Fibroblast of mammary gland (primary cell): ENCODE measurements at regions not wholly inside any gene's neighbourhood (a gene's known extent, or its start where the extent isn't known, plus 50 kb on each side); places are given as distances from the start of the nearest gene placed in this dataset.
A peak's percentile ranks its signal among the peaks of the same experiment; 100 is the strongest.
"Not testable (repeated sequence)": the region's sequence is repeated elsewhere in the genome, so short reads cannot be mapped to it uniquely, and the experiment has no call there.

Source experiments
- DNase-seq: peaks from one replicate; pipeline ENCODE4 v3.0.0-alpha.2; 2010; ENCODE audit warnings: low read depth
- H3K4me3 ChIP-seq: 2 replicates; pipeline ENCODE4 v1.5.1; 2011; ENCODE audit warnings: low read depth, mild to moderate bottlenecking, low read length, moderate library complexity; ENCODE audit not compliant: control insufficient read depth
- TF ChIP-seq, protein P1 (sequence below): conservative IDR thresholded peaks from 2 replicates; pipeline ENCODE4 v1.5.1; 2011; ENCODE audit warnings: low read depth, low read length, inconsistent platforms; ENCODE audit not compliant: control insufficient read depth, insufficient read depth

DNA sequence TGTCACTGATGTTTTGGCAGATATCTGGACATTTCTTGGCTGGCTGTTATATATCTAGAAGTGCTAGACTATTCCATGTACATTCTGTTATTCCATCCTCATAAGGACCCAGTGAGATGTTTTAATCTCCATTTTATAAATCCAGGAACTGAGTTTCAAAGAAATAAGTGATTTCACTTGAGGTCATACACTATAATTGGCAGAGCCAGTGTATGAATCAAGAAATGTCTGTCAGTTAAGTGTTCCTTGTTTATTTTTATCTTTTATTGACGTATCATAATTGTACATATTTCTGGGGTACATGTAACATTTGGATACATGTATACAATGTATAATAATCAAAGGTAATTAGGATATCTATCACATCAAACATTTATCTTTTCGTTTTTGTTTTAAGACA, 338.3 kb upstream of the KLF4 start:
- H3K4me3 ChIP-seq: no peak overlapping the region
- DNase-seq: no peak
- TF ChIP-seq, protein P1, sequence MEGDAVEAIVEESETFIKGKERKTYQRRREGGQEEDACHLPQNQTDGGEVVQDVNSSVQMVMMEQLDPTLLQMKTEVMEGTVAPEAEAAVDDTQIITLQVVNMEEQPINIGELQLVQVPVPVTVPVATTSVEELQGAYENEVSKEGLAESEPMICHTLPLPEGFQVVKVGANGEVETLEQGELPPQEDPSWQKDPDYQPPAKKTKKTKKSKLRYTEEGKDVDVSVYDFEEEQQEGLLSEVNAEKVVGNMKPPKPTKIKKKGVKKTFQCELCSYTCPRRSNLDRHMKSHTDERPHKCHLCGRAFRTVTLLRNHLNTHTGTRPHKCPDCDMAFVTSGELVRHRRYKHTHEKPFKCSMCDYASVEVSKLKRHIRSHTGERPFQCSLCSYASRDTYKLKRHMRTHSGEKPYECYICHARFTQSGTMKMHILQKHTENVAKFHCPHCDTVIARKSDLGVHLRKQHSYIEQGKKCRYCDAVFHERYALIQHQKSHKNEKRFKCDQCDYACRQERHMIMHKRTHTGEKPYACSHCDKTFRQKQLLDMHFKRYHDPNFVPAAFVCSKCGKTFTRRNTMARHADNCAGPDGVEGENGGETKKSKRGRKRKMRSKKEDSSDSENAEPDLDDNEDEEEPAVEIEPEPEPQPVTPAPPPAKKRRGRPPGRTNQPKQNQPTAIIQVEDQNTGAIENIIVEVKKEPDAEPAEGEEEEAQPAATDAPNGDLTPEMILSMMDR: no peak

DNA sequence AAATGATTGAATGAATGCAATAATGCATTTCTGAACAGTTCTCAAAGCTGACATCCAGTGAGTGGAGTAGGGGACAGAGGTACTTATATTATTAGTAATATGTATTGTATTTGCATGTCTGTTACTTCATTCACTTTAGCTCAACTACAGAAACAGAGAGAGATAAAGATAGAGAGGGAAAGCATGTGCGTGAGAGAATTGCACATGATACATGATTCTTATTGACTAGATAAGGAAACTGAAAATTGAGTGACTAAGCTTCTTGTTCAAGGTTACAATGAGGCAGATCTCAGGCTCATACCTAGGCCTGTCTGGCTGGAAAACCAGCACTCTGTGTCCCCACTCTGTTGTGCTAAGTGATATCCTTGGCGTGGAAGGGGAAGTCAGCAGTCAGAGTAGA, 337.7 kb upstream of the KLF4 start:
- TF ChIP-seq, protein P1: no peak
- no peak overlapping the region for H3K4me3 ChIP-seq

DNA sequence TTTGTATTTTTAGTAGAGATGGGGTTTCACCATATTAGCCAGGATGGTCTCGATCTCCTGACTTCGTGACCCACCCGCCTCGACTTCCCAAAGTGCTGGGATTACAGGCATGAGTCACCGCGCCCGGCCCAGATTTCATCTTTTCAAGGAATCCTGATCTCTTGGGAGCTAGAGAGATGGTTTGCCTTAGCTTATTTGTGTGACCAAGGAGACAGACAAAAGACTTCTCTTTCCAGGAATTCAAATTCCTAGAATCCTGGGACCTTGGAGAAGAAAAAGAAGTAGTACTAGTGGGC, 337.1 kb upstream of the KLF4 start:
- H3K4me3 ChIP-seq, DNase-seq: not testable (repeated sequence)

More for the DNA sequence above, 337.7 kb upstream of the KLF4 start:
- DNase-seq: no peak

DNA sequence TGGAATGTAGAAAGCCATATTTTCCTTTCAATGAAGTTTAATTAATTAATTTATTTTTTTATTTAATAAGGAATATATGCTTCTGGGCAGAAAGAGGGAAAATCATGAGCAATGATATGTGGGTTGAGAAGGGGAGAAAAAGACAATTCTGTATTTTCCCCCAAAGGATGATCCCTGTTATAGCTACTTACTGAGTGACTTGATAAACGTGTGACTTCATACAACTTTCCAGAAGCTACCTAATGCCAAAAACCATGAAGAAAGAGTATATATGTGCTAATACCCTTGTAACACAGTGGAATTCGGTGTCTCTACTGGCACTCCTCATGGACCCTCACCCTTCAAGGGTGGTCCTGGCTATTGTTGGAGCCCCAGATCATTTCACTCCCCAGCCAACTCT, 335.0 kb upstream of the KLF4 start:
- no peak overlapping the region for H3K4me3 ChIP-seq
- TF ChIP-seq, protein P1: no peak
- no peak for DNase-seq

DNA sequence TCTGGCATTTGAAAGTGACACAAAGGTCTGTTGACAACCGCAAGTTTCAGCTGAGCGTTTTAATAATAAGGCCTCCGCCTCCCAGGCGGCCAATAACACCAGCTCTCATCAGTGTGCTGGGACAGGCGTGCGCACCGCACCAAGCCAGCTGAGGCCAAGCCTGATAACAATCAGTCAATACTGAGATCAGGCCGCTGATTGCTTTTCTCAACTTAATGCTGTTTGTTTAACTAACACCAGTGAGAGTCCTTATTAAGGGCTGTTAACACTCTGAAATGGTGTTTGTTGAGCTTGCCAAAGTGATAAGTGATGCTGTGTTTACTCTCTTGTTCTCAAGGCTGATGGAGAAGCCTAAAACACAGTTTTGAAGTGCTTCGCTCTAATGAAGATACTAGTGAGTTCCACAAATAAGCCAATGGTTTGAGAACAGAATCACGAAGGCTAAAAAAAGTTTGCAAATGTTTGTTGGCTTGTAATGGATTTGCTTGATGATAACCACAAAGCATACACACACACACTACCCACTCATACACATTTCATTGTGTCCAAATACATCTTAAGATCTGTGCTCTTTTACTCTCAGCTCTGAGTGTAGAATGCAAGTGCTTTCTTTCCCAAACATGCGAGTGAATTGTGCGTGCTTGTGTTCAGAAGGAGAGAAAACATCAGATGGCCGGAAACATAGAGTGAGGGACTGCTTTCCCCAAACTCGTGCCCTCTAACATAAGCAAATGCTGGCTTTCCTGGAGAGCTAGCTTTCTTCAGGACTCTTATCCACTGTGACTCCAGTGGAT, 330.4 kb upstream of the KLF4 start:
- DNase-seq: no peak
- no peak overlapping the region for H3K4me3 ChIP-seq
- TF ChIP-seq, protein P1: no peak

DNA sequence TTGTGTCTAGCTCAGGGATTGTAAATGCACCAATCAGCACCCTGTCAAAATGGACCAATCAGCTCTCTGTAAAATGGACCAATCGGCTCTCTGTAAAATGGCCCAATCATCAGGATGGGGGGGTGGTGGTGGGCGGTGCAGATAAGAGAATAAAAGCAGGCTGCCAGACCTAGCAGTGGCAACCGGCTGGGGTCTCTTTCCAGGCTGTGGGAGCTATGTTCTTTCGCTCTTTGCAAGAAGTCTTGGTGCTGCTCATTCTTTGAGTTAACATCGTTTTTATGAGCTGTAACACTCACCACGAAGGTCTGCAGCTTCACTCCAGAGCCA, 328.9 kb upstream of the KLF4 start:
- H3K4me3 ChIP-seq, DNase-seq: not testable (repeated sequence)

DNA sequence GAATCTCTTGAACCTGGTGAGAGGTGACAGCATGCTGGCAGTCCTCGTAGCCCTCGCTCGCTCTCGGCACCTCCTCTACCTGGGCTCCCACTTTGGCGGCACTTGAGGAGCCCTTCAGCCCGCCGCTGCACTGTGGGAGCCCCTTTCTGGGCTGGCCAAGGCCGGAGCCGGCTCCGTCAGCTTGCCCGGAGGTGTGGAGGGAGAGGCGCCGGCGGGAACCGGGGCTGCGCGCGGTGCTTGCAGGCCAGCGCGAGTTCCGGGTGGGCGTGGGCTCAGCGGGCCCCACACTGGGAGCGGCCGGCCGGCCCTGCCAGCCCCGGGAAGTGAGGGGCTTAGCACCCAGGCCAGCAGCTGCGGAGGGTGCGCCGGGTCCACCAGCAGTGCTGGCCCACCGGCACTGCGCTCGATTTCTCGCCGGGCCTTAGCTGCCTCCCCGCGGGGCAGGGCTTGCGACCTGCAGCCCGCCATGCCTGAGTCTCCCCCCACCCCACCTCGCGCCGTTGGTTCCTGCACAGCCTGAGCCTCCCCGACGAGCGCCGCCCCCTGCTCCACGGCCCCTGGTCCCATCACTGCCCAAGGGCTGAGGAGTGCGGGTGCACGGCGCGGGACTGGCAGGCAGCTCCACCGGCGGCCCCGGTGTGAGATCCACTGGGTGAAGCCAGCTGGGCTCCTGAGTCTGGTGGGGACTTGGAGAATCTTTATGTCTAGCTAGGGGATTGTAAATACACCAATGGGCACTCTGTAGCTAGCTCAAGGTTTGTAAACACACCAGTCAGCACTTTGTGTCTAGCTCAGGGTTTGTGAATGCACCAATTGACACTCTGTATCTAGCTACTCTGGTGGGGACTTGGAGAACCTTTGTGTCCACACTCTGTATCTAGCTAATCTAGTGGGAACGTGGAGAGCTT, 328.3 kb upstream of the KLF4 start:
- DNase-seq, H3K4me3 ChIP-seq: not testable (repeated sequence)

DNA sequence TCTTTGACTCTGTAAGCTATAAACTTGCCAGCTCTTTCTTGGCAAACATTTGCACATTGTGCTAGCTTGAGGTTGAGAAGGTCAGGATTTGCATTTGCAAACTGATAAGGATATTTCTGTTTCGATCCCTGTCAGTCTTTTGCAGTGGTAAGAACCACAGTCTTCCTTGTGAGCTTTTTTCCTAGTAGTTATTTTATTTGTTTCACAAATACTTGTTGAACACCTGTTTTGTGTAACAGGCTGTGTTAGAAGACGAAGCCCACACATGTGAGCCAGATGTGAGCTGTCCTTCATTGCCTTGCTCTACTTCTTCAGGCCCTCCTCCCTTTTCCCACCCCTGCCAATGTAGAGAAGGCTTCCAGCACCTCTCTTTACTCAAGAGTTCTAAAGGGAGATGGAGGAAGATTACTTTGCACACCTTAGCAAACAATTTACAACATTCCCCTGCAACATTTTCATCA, 327.0 kb upstream of the KLF4 start:
- TF ChIP-seq, protein P1: no peak
- no peak overlapping the region for H3K4me3 ChIP-seq
- peak; percentile 36 for DNase-seq
